RWPE2 (cell line): ENCODE measurements at regions not wholly inside any gene's neighbourhood (a gene's known extent, or its start where the extent isn't known, plus 50 kb on each side); places are given as distances from the start of the nearest gene placed in this dataset.

ENCODE experiments used
- ATAC-seq: fragments of 200-7000 bp; cut with Tn5 transposase; 3 replicates; pipeline ENCODE4 v1.9.1; 2021; ENCODE audit warnings: low read depth
- DNase-seq: peaks from one replicate; pipeline ENCODE4 v3.0.0-alpha.2; 2020; ENCODE audit warnings: low spot score
- H3K27ac ChIP-seq: fragments of 450-650 bp; 2 replicates; pipeline ENCODE4 v1.5.1; 2017; ENCODE audit warnings: mild to moderate bottlenecking; ENCODE audit not compliant: poor library complexity, severe bottlenecking
- H3K27me3 ChIP-seq: fragments of 250-450 bp; sonication (Bioruptor Pico); 2 replicates; pipeline ENCODE4 v1.5.1; 2021; ENCODE audit warnings: mild to moderate bottlenecking, moderate library complexity; ENCODE audit not compliant: insufficient read depth, poor library complexity, severe bottlenecking
- H3K36me3 ChIP-seq: fragments of 250-450 bp; sonication (Bioruptor Pico); 2 replicates; pipeline ENCODE4 v1.5.1; 2020; ENCODE audit warnings: low read depth, mild to moderate bottlenecking, moderate library complexity
- H3K4me1 ChIP-seq: fragments of 250-450 bp; sonication (Bioruptor Pico); 2 replicates; pipeline ENCODE4 v1.5.1; 2021; ENCODE audit warnings: mild to moderate bottlenecking, moderate library complexity; ENCODE audit not compliant: insufficient read depth, poor library complexity, severe bottlenecking
- H3K4me3 ChIP-seq: fragments of 250-450 bp; sonication (Bioruptor Pico); 2 replicates; pipeline ENCODE4 v1.5.1; 2021; ENCODE audit warnings: mild to moderate bottlenecking, moderate library complexity; ENCODE audit not compliant: severe bottlenecking
- H3K9me3 ChIP-seq: fragments of 250-450 bp; sonication (Bioruptor Pico); 2 replicates; pipeline ENCODE4 v1.5.1; 2021; ENCODE audit warnings: mild to moderate bottlenecking, moderate library complexity; ENCODE audit not compliant: severe bottlenecking
- CTCF ChIP-seq: fragments of 450-650 bp; IDR thresholded peaks from one replicate; pipeline ENCODE4 v1.5.1; 2017; ENCODE audit warnings: mild to moderate bottlenecking, moderate library complexity; ENCODE audit not compliant: poor library complexity, severe bottlenecking

- peak; percentile 63 for ATAC-seq
Observed at GRCh38 chr4:121252224-121252806, 88.2 kb upstream of the TNIP3 start.

GRCh38 chr4:121248747-121249146 is 84.6 kb upstream of the TNIP3 start:
- no peak overlapping the region for H3K27ac ChIP-seq
- no peaks in the 10 kb centered on the region for H3K36me3 ChIP-seq
- ATAC-seq (no peak), DNase-seq (no peak)
- H3K9me3 ChIP-seq, result no peaks in the 10 kb centered on the region
- no peak overlapping the region for H3K4me3 ChIP-seq
- no peaks in the 10 kb centered on the region for H3K4me1 ChIP-seq
- TF ChIP-seq CTCF, result no peak
- H3K27me3 ChIP-seq, result no peaks in the 10 kb centered on the region

More at GRCh38 chr4:121252224-121252806, 88.2 kb upstream of the TNIP3 start:
- no peaks in the 10 kb centered on the region for H3K27me3 ChIP-seq
- no peak overlapping the region for H3K4me3 ChIP-seq
- no peak for DNase-seq
- no peaks in the 10 kb centered on the region for H3K36me3 ChIP-seq
- no peaks in the 10 kb centered on the region for H3K9me3 ChIP-seq
- no peak overlapping the region for H3K27ac ChIP-seq
- TF ChIP-seq CTCF, result peak; percentile 92
- H3K4me1 ChIP-seq, result peaks cover 17% of the 10 kb centered on the region

GRCh38 chr4:121246698-121247097 is 82.6 kb upstream of the TNIP3 start:
- DNase-seq (no peak), ATAC-seq (no peak)
- no peak for TF ChIP-seq CTCF

GRCh38 chr4:121243485-121243884 is 79.4 kb upstream of the TNIP3 start:
- Histone ChIP-seq H3K27ac (no peak overlapping the region), H3K4me3 (no peak overlapping the region), H3K36me3 (no peaks in the 10 kb centered on the region), H3K27me3 (no peaks in the 10 kb centered on the region), H3K4me1 (no peaks in the 10 kb centered on the region), H3K9me3 (no peaks in the 10 kb centered on the region)
- TF ChIP-seq CTCF, result no peak
- ATAC-seq, result no peak
- no peak for DNase-seq

More at GRCh38 chr4:121246698-121247097, 82.6 kb upstream of the TNIP3 start:
- Histone ChIP-seq H3K36me3 (no peaks in the 10 kb centered on the region), H3K27ac (no peak overlapping the region), H3K4me1 (no peaks in the 10 kb centered on the region), H3K9me3 (no peaks in the 10 kb centered on the region), H3K4me3 (no peak overlapping the region), H3K27me3 (no peaks in the 10 kb centered on the region)

- no peak overlapping the region for H3K27ac ChIP-seq
- no peak for TF ChIP-seq CTCF
- H3K4me1 ChIP-seq, result no peaks in the 10 kb centered on the region
- no peak for DNase-seq
- ATAC-seq, result no peak
- H3K4me3 ChIP-seq, result no peak overlapping the region
- H3K36me3 ChIP-seq, result no peaks in the 10 kb centered on the region
- H3K9me3 ChIP-seq, result no peaks in the 10 kb centered on the region
- no peaks in the 10 kb centered on the region for H3K27me3 ChIP-seq
Observed at GRCh38 chr4:121242188-121242750, 78.1 kb upstream of the TNIP3 start.
